ENCODE measurements at regions not wholly inside any gene's neighbourhood (a gene's known extent, or its start where the extent isn't known, plus 50 kb on each side); places are given as distances from the start of the nearest gene placed in this dataset.
"Not testable (repeated sequence)": the region's sequence is repeated elsewhere in the genome, so short reads cannot be mapped to it uniquely, and the experiment has no call there.

DNA sequence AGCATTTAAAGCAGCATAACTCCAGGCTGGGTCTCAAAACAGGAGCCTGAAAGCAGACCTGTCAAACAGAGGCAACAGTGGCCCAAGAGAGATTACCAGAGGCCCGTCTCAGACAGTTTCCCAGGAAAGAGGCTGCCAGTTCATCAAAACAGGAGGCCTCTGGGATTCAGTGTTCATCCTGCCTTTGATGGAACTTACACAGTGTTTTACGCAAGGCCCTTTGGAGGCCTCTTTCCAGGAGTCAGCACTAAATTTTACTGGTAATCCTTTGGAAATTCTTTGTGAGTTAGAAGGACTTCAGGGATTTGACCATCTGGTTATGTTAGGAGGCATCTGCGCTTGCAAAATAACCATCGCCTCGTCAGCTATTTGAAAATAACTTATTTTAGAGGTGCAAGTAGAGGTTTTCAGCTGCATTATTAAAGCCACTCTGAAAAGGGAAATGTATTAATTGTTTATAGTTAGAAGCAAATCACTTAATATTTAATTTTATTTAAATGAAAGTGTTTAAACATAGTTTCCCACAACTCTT is 501.2 kb upstream of the COBL start:
- ChIA-PET POLR2A (no interaction called here), CTCF (no interaction called here)
- TF ChIP-seq, protein P1, sequence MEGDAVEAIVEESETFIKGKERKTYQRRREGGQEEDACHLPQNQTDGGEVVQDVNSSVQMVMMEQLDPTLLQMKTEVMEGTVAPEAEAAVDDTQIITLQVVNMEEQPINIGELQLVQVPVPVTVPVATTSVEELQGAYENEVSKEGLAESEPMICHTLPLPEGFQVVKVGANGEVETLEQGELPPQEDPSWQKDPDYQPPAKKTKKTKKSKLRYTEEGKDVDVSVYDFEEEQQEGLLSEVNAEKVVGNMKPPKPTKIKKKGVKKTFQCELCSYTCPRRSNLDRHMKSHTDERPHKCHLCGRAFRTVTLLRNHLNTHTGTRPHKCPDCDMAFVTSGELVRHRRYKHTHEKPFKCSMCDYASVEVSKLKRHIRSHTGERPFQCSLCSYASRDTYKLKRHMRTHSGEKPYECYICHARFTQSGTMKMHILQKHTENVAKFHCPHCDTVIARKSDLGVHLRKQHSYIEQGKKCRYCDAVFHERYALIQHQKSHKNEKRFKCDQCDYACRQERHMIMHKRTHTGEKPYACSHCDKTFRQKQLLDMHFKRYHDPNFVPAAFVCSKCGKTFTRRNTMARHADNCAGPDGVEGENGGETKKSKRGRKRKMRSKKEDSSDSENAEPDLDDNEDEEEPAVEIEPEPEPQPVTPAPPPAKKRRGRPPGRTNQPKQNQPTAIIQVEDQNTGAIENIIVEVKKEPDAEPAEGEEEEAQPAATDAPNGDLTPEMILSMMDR (IDR thresholded peaks at IDR 0.05; ENCODE audit: insufficient read depth, low read length, missing control alignments), result no peak
- no peak for DNase-seq (ENCODE audit: low read depth, low spot score)
- no peak overlapping the region for H3K4me3 ChIP-seq (ENCODE audit: low read depth, low read length)

- H3K4me3 ChIP-seq (ENCODE audit: low read depth, low read length); DNase-seq (ENCODE audit: low read depth, low spot score); CTCF ChIA-PET; POLR2A ChIA-PET: not testable (repeated sequence)
Observed at GRCh38 chr7:51805783-51806431, 489.3 kb upstream of the COBL start.

- CTCF ChIA-PET, result no interaction called here
- no peak for DNase-seq (ENCODE audit: low read depth, low spot score)
- TF ChIP-seq, protein P1 (IDR thresholded peaks at IDR 0.05; ENCODE audit: insufficient read depth, low read length, missing control alignments), result no peak
- no peak overlapping the region for H3K4me3 ChIP-seq (ENCODE audit: low read depth, low read length)
- POLR2A ChIA-PET, result no interaction called here
Observed at GRCh38 chr7:51802718-51803117, 486.1 kb upstream of the COBL start.

DNA sequence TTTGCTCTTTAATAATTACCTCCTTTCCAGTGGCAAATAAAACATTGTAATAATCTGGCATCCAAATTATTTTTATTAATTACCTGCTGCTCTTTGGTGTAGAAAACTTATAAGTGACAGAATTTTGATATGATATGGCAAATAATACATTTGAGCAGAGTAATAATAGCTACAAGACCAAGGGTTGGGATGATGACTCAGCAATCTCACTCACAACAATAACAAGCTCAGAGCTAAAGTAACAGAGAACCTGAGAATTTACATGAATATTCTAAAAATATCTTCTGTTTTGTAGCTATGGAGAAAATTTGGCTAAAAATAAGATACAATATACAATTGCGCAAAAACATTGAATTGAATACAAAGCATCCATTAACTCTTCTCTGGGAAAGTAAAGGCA is 480.8 kb upstream of the COBL start:
- CTCF ChIA-PET, result no interaction called here
- POLR2A ChIA-PET, result no interaction called here
- TF ChIP-seq, protein P1 (IDR thresholded peaks at IDR 0.05; ENCODE audit: insufficient read depth, low read length, missing control alignments), result no peak
- no peak for DNase-seq (ENCODE audit: low read depth, low spot score)
- no peak overlapping the region for H3K4me3 ChIP-seq (ENCODE audit: low read depth, low read length)

DNA sequence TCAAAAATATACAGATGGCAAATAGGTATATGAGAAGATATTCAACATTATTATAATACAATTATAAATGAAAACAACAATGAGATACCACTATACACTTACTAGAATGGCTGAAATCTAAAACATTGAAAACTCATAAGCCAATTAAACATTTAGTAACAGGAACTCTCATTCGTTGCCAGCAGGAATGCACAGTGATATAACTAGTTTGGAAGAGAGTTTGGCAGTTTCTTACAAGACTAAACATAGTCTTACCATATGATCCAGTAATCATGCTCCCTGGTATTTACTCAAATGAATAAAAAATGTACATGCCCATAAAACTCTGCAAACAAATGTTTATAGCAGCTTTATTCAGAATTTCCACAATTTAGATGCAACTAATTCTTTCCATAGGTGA is 476.2 kb upstream of the COBL start:
- no peak overlapping the region for H3K4me3 ChIP-seq (ENCODE audit: low read depth, low read length)
- POLR2A ChIA-PET, result no interaction called here
- CTCF ChIA-PET, result no interaction called here
- no peak for DNase-seq (ENCODE audit: low read depth, low spot score)
- TF ChIP-seq, protein P1 (IDR thresholded peaks at IDR 0.05; ENCODE audit: insufficient read depth, low read length, missing control alignments), result no peak

DNA sequence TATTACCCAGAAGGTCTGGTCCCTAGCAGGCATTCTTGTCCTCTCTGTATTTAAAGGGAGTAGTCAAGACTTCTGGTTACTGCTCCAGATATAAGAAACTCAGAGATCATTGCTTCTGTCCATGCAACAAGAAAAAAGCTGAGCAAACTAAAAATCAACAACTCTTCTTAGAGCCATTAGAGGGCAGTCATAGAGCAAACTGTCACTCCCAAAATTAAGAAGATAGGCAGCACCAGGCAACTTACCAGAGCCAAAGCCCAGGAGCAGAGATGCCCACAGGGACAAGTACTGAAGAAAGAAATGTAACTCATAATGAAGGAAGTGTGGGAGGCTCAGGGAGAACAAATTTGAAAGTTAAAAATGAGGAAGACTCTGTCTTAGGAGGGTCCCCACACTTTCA is 472.9 kb upstream of the COBL start:
- ChIA-PET CTCF (no interaction called here), POLR2A (no interaction called here)
- DNase-seq (ENCODE audit: low read depth, low spot score), result no peak
- TF ChIP-seq, protein P1 (IDR thresholded peaks at IDR 0.05; ENCODE audit: insufficient read depth, low read length, missing control alignments), result no peak
- no peak overlapping the region for H3K4me3 ChIP-seq (ENCODE audit: low read depth, low read length)

GRCh38 chr7:51786284-51786683 is 469.7 kb upstream of the COBL start:
- POLR2A ChIA-PET, result no interaction called here
- CTCF ChIA-PET, result no interaction called here
- no peak overlapping the region for H3K4me3 ChIP-seq (ENCODE audit: low read depth, low read length)
- DNase-seq (ENCODE audit: low read depth, low spot score), result no peak
- TF ChIP-seq, protein P1 (IDR thresholded peaks at IDR 0.05; ENCODE audit: insufficient read depth, low read length, missing control alignments), result no peak
